ENCODE measurements at regions not wholly inside any gene's neighbourhood (a gene's known extent, or its start where the extent isn't known, plus 50 kb on each side); places are given as distances from the start of the nearest gene placed in this dataset.

DNA sequence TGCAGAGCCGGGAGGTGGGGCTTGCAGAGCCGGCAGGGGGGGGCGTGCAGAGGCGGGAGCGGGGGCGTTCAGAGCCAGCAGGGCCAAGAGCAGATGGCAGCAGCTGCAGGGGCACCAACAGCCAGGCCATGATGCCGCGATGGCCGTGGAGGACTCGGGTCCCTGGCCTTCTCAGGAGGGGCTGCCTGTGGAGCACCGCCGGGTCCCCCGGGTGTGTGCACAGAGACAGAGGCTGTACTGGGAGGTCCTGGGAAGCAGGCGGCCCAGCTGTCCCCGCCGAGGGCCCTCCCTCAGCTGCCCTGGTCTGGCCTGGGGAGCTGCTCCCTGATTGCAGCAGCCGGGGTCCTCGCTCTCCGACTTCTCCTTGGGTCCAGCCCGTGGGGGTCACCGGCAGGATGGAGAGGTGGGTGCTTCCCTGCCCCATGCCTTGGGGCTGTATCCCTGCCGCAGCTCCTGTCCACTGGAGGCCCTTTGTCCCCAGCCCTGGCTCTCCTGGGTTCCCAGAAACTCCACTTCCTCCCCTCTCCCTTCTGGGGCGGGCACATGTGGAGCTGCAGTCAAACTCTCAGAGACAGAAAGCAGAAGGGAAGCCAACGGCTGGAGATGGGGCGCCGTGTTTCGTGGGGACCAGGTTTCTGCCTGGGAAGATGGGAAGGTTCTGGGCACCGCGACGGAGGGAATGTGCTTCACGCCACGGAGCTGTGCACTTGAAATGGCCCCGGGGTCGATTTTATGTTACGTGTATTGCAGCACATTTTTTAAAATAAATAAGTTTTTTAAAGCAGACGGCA lies 75.8 kb upstream of the GALNT9 start:
- Histone ChIP-seq H3K4me1 (ENCODE audit: control insufficient read depth, insufficient read depth, low read length) (no peaks in the 10 kb centered on the region; the same call in 1 of the 2 replicates), H3K4me3 (ENCODE audit: low read depth, low read length) (no peak overlapping the region), H3K9ac (ENCODE audit: low read depth, low read length) (no peak overlapping the region), H3K27me3 (ENCODE audit: control insufficient read depth, insufficient read depth, low read length) (peaks cover 9% of the 10 kb centered on the region; the same call in 1 of the 2 replicates), H3K9me3 (ENCODE audit: control insufficient read depth, insufficient read depth, low read length) (no peaks in the 10 kb centered on the region), H3K36me3 (ENCODE audit: control insufficient read depth, insufficient read depth, low read length) (no peaks in the 10 kb centered on the region), H3K27ac (ENCODE audit: low read depth, low read length) (no peak overlapping the region)

DNA sequence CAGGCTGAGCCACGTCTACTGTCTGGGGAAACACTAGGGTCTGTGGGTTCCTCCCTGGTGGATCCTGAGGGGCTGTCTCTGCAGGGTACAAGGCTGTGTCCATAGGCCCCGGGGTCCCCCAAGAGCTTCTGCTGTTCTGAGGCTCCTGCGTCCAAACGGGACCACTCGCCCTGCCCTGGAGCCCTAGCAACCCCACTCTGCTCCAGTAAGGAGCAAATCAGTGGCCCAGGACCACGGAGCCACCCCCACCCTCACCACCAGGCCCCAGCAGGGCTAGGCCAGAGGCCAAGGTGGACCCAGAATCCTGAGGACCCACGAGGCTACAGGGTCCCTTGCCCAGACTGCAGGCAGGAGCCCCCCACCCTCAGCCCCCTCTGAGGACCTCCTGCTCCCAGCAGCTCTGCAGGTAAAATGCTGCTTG lies 75.1 kb upstream of the GALNT9 start:
- H3K9ac ChIP-seq (ENCODE audit: low read depth, low read length) = no peak overlapping the region
- no peak overlapping the region for H3K4me3 ChIP-seq (ENCODE audit: low read depth, low read length)
- H3K9me3 ChIP-seq (ENCODE audit: control insufficient read depth, insufficient read depth, low read length) = no peaks in the 10 kb centered on the region
- peaks cover 9% of the 10 kb centered on the region; the same call in 1 of the 2 replicates for H3K27me3 ChIP-seq (ENCODE audit: control insufficient read depth, insufficient read depth, low read length)
- H3K4me1 ChIP-seq (ENCODE audit: control insufficient read depth, insufficient read depth, low read length) = no peaks in the 10 kb centered on the region; the same call in 1 of the 2 replicates
- no peaks in the 10 kb centered on the region for H3K36me3 ChIP-seq (ENCODE audit: control insufficient read depth, insufficient read depth, low read length)
- H3K27ac ChIP-seq (ENCODE audit: low read depth, low read length) = no peak overlapping the region

DNA sequence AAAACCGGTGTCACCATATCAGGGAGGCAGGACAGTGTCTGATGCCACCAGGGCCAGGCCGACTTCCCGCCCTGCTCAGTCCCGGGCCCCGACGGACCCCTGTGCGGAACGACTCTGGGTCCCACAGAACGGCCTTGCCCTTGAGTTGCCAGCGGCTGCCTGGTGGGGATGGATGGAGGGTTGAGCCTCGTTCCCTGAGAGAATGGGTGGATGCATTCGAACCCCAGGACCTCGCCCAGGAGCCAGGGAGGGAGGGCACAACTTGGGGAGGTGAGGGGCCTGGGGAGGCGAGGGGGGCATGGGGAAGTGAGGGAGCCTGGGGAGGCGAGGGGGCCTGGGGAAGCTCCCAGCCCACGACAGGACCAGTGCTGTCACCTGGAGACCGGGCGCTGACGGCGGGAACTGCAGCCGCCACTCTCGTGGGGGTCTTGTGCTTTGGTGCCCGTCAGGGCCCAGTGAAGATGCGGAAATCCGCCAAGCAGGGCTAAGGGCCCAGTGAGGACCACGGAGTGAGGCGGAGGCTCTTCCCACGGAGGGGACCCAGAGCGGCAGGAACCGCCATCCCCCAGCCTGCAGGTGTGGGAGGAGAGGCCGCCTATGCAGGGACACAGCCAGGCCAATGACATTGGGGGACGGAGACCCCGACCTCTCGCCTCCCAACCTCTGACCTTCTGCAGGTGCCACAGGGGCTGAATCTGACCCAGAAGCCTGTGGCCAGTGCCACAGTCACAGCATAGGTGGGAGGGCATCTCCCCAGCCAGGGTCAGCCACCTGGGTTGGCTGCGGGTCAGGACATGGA lies 74.4 kb upstream of the GALNT9 start:
- no peaks in the 10 kb centered on the region; the same call in 1 of the 2 replicates for H3K4me1 ChIP-seq (ENCODE audit: control insufficient read depth, insufficient read depth, low read length)
- no peak overlapping the region for H3K27ac ChIP-seq (ENCODE audit: low read depth, low read length)
- H3K9ac ChIP-seq (ENCODE audit: low read depth, low read length) = no peak overlapping the region
- H3K36me3 ChIP-seq (ENCODE audit: control insufficient read depth, insufficient read depth, low read length) = no peaks in the 10 kb centered on the region
- H3K9me3 ChIP-seq (ENCODE audit: control insufficient read depth, insufficient read depth, low read length) = no peaks in the 10 kb centered on the region
- peaks cover 9% of the 10 kb centered on the region; the same call in 1 of the 2 replicates for H3K27me3 ChIP-seq (ENCODE audit: control insufficient read depth, insufficient read depth, low read length)
- no peak overlapping the region for H3K4me3 ChIP-seq (ENCODE audit: low read depth, low read length)

DNA sequence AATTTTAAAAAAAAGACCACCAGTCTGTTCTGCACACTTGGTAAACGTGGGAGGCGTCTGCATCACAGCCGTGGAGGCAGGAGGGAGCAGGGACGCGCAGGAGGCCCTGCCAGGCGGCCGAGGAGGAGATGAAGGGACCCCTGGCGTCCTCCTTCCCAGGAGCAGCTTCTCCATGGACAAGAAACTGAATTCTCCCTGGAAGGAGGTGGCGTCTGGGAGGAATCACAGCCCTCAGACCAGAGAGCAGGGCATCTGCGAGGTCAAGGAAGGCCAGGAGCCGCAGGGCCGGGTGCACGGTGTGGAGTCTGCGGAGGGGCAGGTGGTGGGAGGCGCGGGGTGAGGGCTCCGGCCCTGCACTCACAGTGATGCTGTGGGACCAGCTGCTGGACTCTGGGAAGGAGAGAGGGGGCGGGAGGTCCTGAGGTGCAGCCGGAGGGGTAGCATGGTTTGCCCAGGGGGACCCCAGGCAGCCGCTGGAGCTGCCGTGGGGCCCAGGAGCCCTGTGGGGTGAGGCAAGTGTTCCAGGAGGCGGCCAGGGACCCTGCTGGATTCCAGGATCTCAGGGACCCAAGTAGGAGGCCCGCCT lies 73.5 kb upstream of the GALNT9 start:
- H3K4me3 ChIP-seq (ENCODE audit: low read depth, low read length) = no peak overlapping the region
- no peaks in the 10 kb centered on the region for H3K36me3 ChIP-seq (ENCODE audit: control insufficient read depth, insufficient read depth, low read length)
- no peak overlapping the region for H3K27ac ChIP-seq (ENCODE audit: low read depth, low read length)
- no peaks in the 10 kb centered on the region; the same call in 1 of the 2 replicates for H3K4me1 ChIP-seq (ENCODE audit: control insufficient read depth, insufficient read depth, low read length)
- H3K27me3 ChIP-seq (ENCODE audit: control insufficient read depth, insufficient read depth, low read length) = peaks cover 9% of the 10 kb centered on the region; the same call in 1 of the 2 replicates
- H3K9me3 ChIP-seq (ENCODE audit: control insufficient read depth, insufficient read depth, low read length) = no peaks in the 10 kb centered on the region
- no peak overlapping the region for H3K9ac ChIP-seq (ENCODE audit: low read depth, low read length)

DNA sequence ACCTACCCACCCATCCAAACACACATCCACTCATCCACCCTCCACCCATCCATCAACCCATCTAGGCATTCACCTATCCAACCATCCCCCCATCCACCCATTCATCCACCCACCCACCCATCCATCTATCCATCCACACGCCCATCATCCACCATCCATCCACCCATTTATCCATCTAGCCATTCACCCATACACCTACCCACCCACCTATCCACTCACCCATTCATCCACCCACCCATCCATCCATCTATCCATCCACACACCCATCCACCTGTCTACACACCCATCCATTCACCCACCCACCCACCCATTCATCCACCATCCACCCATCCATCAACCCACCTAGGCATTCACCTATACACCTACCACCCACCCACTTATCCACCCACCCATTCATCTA lies 72.6 kb upstream of the GALNT9 start:
- H3K9me3 ChIP-seq (ENCODE audit: control insufficient read depth, insufficient read depth, low read length) = no peaks in the 10 kb centered on the region
- no peak overlapping the region for H3K9ac ChIP-seq (ENCODE audit: low read depth, low read length)
- H3K4me3 ChIP-seq (ENCODE audit: low read depth, low read length) = no peak overlapping the region
- H3K36me3 ChIP-seq (ENCODE audit: control insufficient read depth, insufficient read depth, low read length) = no peaks in the 10 kb centered on the region
- H3K4me1 ChIP-seq (ENCODE audit: control insufficient read depth, insufficient read depth, low read length) = peaks cover 4% of the 10 kb centered on the region; the same call in 1 of the 2 replicates
- H3K27me3 ChIP-seq (ENCODE audit: control insufficient read depth, insufficient read depth, low read length) = peaks cover 10% of the 10 kb centered on the region; the same call in 1 of the 2 replicates
- no peak overlapping the region for H3K27ac ChIP-seq (ENCODE audit: low read depth, low read length)

DNA sequence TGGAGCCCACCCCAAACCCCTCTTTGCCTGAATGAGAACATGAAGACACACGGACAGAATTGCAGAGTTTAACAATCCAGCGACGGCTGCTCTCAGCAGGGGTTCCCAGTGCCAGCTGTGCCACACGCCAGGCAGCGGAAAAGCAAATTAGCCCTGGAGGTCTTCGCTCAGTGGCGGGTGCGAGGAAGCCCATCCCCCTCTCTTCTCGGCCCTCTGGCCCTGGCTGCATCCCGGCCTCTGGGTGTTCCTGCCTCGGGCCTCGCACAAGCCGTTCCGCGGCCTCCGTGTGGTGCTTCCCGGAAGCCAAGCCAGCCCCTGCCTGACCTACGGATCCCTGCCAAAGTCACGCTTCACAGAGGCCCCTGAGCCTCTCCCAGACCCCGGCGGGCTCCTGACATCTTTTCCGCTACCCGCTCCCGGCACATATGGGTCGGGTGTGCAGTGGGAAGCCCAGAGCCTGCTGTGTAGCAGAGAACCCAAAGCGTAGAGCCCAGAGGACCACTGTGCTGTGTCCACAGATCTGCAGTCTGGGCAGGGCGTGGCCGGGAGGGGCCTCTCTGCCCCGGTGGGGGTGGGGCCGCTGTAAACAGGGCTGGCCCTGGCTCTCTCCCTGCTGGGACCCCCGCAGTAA lies 70.7 kb upstream of the GALNT9 start:
- H3K9ac ChIP-seq (ENCODE audit: low read depth, low read length) = no peak overlapping the region
- H3K27ac ChIP-seq (ENCODE audit: low read depth, low read length) = no peak overlapping the region
- H3K4me1 ChIP-seq (ENCODE audit: control insufficient read depth, insufficient read depth, low read length) = peaks cover 12% of the 10 kb centered on the region; the same call in 1 of the 2 replicates
- no peaks in the 10 kb centered on the region for H3K9me3 ChIP-seq (ENCODE audit: control insufficient read depth, insufficient read depth, low read length)
- H3K36me3 ChIP-seq (ENCODE audit: control insufficient read depth, insufficient read depth, low read length) = no peaks in the 10 kb centered on the region
- peaks cover 17% of the 10 kb centered on the region for H3K27me3 ChIP-seq (ENCODE audit: control insufficient read depth, insufficient read depth, low read length)
- no peak overlapping the region for H3K4me3 ChIP-seq (ENCODE audit: low read depth, low read length)

DNA sequence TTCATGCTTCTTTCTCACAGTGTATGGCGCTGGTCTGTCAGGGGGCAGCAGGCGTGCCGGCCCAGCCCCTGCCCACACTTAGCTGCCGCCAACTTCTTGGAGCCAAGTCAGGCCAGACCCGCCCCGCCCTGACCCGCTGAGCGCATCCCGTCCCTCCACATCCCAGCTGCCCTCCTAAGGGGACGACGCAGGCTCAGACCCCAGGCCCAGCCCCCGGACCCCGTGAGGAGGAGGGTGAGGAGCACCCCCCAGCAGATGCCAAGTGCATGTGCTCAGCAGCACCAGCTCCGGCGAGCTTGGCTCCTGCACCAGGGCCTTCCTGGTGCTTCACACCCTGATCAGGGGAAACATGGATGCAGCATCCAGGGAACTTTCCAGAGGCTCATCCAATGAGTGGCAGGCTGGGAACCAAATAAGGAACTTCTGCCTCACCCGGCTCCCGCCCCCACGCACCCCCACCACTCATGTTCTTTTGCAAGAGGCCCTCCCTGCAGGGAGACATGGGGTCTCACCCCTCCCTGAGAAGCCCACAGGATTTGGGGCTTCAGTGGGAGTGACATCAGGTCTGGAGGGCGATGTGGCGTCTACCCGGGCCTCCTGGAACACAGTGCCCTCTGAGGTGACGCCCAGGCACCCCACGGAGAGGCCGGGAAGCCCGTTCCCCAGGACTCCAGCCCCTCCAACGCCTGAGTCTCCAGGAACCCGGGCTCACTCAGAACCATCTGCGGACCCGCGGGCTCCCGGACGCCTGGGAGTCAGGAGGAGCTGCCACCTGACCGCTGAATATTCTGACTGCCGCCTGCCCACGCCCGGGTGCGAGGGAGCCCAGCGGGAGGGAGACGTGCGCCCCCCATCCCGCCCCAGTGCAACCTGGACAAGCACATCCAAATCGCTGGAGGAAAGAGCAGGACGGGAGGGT lies 70.0 kb upstream of the GALNT9 start:
- Histone ChIP-seq H3K36me3 (ENCODE audit: control insufficient read depth, insufficient read depth, low read length) (no peaks in the 10 kb centered on the region), H3K27ac (ENCODE audit: low read depth, low read length) (no peak overlapping the region), H3K27me3 (ENCODE audit: control insufficient read depth, insufficient read depth, low read length) (peaks cover 17% of the 10 kb centered on the region), H3K4me3 (ENCODE audit: low read depth, low read length) (no peak overlapping the region), H3K4me1 (ENCODE audit: control insufficient read depth, insufficient read depth, low read length) (peaks cover 12% of the 10 kb centered on the region; the same call in 1 of the 2 replicates), H3K9me3 (ENCODE audit: control insufficient read depth, insufficient read depth, low read length) (no peaks in the 10 kb centered on the region), H3K9ac (ENCODE audit: low read depth, low read length) (no peak overlapping the region)

DNA sequence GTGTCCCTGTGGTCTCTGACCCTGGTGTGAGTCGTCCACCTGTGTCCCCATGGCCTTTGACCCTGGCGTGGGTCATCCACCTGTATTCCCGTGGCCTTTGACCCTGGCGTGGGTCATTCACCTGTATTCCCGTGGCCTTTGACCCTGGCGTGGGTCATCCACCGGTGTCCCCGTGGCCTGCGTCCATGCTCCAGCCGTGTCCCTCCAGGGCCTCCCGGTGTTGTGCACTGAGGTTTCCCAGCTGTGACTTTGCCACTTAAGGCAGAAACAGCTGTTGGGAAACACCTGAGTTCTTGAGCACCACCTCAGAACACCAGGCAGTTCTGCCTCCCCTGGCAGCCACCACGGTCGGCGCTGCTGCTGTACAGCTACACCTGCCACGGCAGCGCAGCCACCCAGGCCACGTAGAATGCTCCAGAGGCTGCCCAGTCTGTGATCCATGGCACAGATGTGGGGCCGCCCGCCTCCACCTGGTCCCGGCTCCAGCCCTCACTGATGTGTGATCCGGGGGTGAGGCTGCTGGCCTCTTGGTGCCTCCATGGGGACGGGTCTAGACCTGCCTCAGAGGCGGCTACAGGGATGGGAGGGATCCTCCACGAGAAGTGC lies 69.1 kb upstream of the GALNT9 start:
- Histone ChIP-seq H3K27ac (ENCODE audit: low read depth, low read length) (no peak overlapping the region), H3K4me3 (ENCODE audit: low read depth, low read length) (no peak overlapping the region), H3K27me3 (ENCODE audit: control insufficient read depth, insufficient read depth, low read length) (peaks cover 12% of the 10 kb centered on the region), H3K4me1 (ENCODE audit: control insufficient read depth, insufficient read depth, low read length) (peaks cover 12% of the 10 kb centered on the region; the same call in 1 of the 2 replicates), H3K9ac (ENCODE audit: low read depth, low read length) (no peak overlapping the region), H3K9me3 (ENCODE audit: control insufficient read depth, insufficient read depth, low read length) (no peaks in the 10 kb centered on the region), H3K36me3 (ENCODE audit: control insufficient read depth, insufficient read depth, low read length) (no peaks in the 10 kb centered on the region)

DNA sequence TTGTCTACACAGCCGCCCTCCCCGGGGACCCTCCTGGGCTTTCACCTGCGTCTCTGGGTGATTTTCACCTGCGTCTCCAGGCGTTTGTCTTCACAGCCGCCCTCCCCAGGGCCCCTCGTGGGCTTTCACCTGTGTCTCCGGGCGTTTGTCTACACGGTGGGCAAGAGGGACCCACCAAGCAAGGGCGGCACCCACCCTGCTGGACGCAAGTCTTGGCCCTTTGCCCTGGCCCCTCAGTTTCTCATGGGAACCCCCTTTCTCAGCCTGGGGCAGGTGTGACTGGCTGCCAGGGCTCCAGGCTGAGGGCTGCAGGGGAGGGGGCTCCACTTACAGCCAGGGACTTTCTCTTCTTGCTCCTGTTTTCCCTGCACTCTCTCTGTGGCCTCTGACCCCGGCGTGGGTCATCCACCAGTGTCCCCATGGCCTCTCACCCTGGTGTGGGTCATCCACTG lies 68.6 kb upstream of the GALNT9 start:
- Histone ChIP-seq H3K9me3 (ENCODE audit: control insufficient read depth, insufficient read depth, low read length) (no peaks in the 10 kb centered on the region), H3K4me3 (ENCODE audit: low read depth, low read length) (no peak overlapping the region), H3K9ac (ENCODE audit: low read depth, low read length) (no peak overlapping the region), H3K27me3 (ENCODE audit: control insufficient read depth, insufficient read depth, low read length) (peaks cover 10% of the 10 kb centered on the region), H3K4me1 (ENCODE audit: control insufficient read depth, insufficient read depth, low read length) (peaks cover 12% of the 10 kb centered on the region; the same call in 1 of the 2 replicates), H3K27ac (ENCODE audit: low read depth, low read length) (no peak overlapping the region), H3K36me3 (ENCODE audit: control insufficient read depth, insufficient read depth, low read length) (no peaks in the 10 kb centered on the region)

All from HUES48 (cell line).